OCI-LY7 (cell line): ENCODE measurements at regions not wholly inside any gene's neighbourhood (a gene's known extent, or its start where the extent isn't known, plus 50 kb on each side); places are given as distances from the start of the nearest gene placed in this dataset.

Experiments used
- BruUV-seq: library from RNA; stranded (reverse); fragments of 400-500 nt; replicated peaks from 2 replicates; lab custom pipeline; 2021; lab: Mats Ljungman, UMichigan
- CTCF ChIA-PET: fragments of 300-600 bp; sonication (Branson Sonifier 250); formaldehyde crosslinking; loops from one replicate; lab custom pipeline; 2022; ENCODE audit warnings: antibody characterized with exemption; ENCODE audit not compliant: unreplicated experiment; lab: Charles Lee
- POLR2A ChIA-PET: fragments of 300-600 bp; sonication (Branson Sonifier 250); formaldehyde crosslinking; loops from one replicate; lab custom pipeline; 2022; ENCODE audit warnings: antibody characterized with exemption; lab: Charles Lee
- DNase-seq: peaks from one replicate; pipeline ENCODE4 v3.0.0-alpha.2; 2015; ENCODE audit warnings: low spot score
- H2AFZ ChIP-seq: fragments of 200-600 bp; sonication (generic), shearing (Covaris generic); 2 replicates; pipeline ENCODE4 v1.6.1; 2014; ENCODE audit warnings: mild to moderate bottlenecking, antibody characterized with exemption, low read length, moderate library complexity
- H3K27ac ChIP-seq: fragments of 200-600 bp; sonication (generic); 2 replicates; pipeline ENCODE4 v1.5.1; 2014; ENCODE audit warnings: mixed run types, low read depth, mild to moderate bottlenecking, moderate library complexity, low read length, inconsistent platforms; ENCODE audit not compliant: poor library complexity, severe bottlenecking
- H3K36me3 ChIP-seq: fragments of 200-600 bp; sonication (generic); 2 replicates; pipeline ENCODE4 v1.6.1; 2014; ENCODE audit warnings: mild to moderate bottlenecking, antibody characterized with exemption, low read length, moderate library complexity, mixed read lengths; ENCODE audit not compliant: insufficient read depth
- H3K4me1 ChIP-seq: fragments of 200-600 bp; sonication (generic); 2 replicates; pipeline ENCODE4 v1.5.1; 2014; ENCODE audit warnings: mild to moderate bottlenecking, low read length; ENCODE audit not compliant: insufficient read depth, poor library complexity, severe bottlenecking
- H3K4me2 ChIP-seq: fragments of 200-600 bp; sonication (generic); 2 replicates; pipeline ENCODE4 v1.6.1; 2014; ENCODE audit warnings: mild to moderate bottlenecking, low read length
- H3K4me3 ChIP-seq: fragments of 200-600 bp; sonication (generic); 2 replicates; pipeline ENCODE4 v1.5.1; 2014; ENCODE audit warnings: mild to moderate bottlenecking, low read depth, low read length; ENCODE audit not compliant: poor library complexity, severe bottlenecking
- H3K79me2 ChIP-seq: fragments of 200-600 bp; sonication (generic); 2 replicates; pipeline ENCODE4 v1.6.1; 2016; ENCODE audit warnings: low read depth, mild to moderate bottlenecking, low read length, moderate library complexity, mixed read lengths; ENCODE audit not compliant: insufficient read depth
- H3K9me2 ChIP-seq: fragments of 200-600 bp; sonication (generic); 2 replicates; pipeline ENCODE4 v1.6.1; 2016; ENCODE audit warnings: mild to moderate bottlenecking, low read length, mixed read lengths; ENCODE audit not compliant: insufficient read depth
- H3K9me3 ChIP-seq: fragments of 200-600 bp; sonication (generic); 2 replicates; pipeline ENCODE4 v1.6.1; 2014; ENCODE audit warnings: mild to moderate bottlenecking, mixed run types, low read length, mixed read lengths
- H4K20me1 ChIP-seq: fragments of 200-600 bp; sonication (generic); 2 replicates; pipeline ENCODE4 v1.6.1; 2014; ENCODE audit warnings: mild to moderate bottlenecking, antibody characterized with exemption, low read length, moderate library complexity, mixed read lengths; ENCODE audit not compliant: insufficient read depth
- EZH2phosphoT487 ChIP-seq: fragments of 200-600 bp; sonication (generic); IDR thresholded peaks from 2 replicates; pipeline ENCODE4 v1.6.1; 2018; ENCODE audit warnings: low read depth, borderline replicate concordance, mild to moderate bottlenecking, mixed run types, antibody characterized with exemption, low read length, moderate library complexity, mixed read lengths
- intact Hi-C: fragments of 100-400 bp; cut with micrococcal nuclease; formaldehyde crosslinking; loops from one replicate; pipeline ENCODE4 v1.10.0; 2022; ENCODE audit not compliant: unreplicated experiment
- TF ChIP-seq, protein P1 (sequence below): fragments of 200-600 bp; sonication (generic); conservative IDR thresholded peaks from 2 replicates; pipeline ENCODE4 v1.5.1; 2014; ENCODE audit warnings: mild to moderate bottlenecking, antibody characterized with exemption, low read length, moderate library complexity, mixed read lengths

DNA sequence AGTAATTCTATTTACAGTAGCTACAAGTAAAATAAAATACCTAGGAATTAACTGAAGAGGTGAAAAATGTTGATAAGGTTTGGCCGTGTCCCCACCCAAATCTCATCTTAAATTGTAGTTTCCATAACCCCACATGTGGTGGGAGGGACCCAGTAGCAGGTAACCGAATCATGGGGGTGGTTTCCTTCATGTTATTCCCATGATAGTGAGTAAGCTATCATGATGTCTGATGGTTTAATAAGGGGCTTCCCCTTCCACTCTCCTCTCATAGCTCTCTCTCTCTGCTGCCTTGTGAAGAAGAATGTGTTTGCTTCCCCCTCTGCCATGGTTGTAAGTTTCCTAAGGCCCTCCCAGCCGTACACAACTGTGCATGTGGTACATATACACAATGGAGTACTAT lies 1170.7 kb downstream of the BCL11B start:
- ChIA-PET POLR2A (interaction anchor here (0.7 kb wide), 1 partner anchor 52 kb away, joined by 4 read pairs; no protein-coding TSS in a partner anchor), CTCF (no interaction called here)
- BruUV-seq, result no TSS peak
- no peak overlapping the region for H3K4me3 ChIP-seq
- no peak for DNase-seq
- H3K4me1 ChIP-seq, result no peaks in the 10 kb centered on the region
- intact Hi-C loops, result no loop called here
- no peak overlapping the region for H3K4me2 ChIP-seq
- no peaks in the 10 kb centered on the region for H3K79me2 ChIP-seq
- TF ChIP-seq, protein P1, sequence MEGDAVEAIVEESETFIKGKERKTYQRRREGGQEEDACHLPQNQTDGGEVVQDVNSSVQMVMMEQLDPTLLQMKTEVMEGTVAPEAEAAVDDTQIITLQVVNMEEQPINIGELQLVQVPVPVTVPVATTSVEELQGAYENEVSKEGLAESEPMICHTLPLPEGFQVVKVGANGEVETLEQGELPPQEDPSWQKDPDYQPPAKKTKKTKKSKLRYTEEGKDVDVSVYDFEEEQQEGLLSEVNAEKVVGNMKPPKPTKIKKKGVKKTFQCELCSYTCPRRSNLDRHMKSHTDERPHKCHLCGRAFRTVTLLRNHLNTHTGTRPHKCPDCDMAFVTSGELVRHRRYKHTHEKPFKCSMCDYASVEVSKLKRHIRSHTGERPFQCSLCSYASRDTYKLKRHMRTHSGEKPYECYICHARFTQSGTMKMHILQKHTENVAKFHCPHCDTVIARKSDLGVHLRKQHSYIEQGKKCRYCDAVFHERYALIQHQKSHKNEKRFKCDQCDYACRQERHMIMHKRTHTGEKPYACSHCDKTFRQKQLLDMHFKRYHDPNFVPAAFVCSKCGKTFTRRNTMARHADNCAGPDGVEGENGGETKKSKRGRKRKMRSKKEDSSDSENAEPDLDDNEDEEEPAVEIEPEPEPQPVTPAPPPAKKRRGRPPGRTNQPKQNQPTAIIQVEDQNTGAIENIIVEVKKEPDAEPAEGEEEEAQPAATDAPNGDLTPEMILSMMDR, result no peak
- no peak for TF ChIP-seq EZH2phosphoT487
- no peaks in the 10 kb centered on the region for H3K36me3 ChIP-seq
- no peaks in the 10 kb centered on the region for H3K9me3 ChIP-seq
- no peaks in the 10 kb centered on the region for H4K20me1 ChIP-seq
- H3K9me2 ChIP-seq, result no peaks in the 10 kb centered on the region
- H3K27ac ChIP-seq, result no peak overlapping the region
- H2AFZ ChIP-seq, result no peak overlapping the region

DNA sequence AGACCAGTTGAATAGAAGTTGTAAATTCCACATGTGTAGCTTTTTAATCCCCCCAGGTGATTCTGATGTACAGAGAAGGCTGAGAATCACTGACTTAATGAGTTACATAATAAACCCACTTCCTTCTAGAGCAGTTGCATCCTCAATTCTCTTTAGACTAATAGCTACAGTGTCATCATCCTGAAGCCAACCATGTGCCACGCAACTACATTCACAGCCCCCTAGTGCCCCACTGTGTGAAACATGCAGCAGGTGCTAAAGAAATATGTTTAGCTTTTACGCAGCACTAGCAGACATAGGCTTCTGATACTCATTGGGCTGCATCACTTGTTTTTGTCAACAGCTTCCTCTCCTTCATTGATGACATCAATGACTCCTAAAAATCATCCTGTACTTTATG lies 1168.3 kb downstream of the BCL11B start:
- POLR2A ChIA-PET, result interaction anchor here (0.6 kb wide), 1 partner anchor 222 kb away, joined by 3 read pairs; no protein-coding TSS in a partner anchor
- H3K79me2 ChIP-seq, result no peaks in the 10 kb centered on the region
- intact Hi-C loops, result no loop called here
- no peak overlapping the region for H2AFZ ChIP-seq
- no peaks in the 10 kb centered on the region for H3K9me3 ChIP-seq
- no peak for DNase-seq
- no peak overlapping the region for H3K4me3 ChIP-seq
- no peaks in the 10 kb centered on the region for H3K36me3 ChIP-seq
- TF ChIP-seq, protein P1, result no peak
- no peak for TF ChIP-seq EZH2phosphoT487
- CTCF ChIA-PET, result no interaction called here
- no peaks in the 10 kb centered on the region for H3K4me1 ChIP-seq
- no TSS peak for BruUV-seq
- H3K9me2 ChIP-seq, result no peaks in the 10 kb centered on the region
- no peak overlapping the region for H3K4me2 ChIP-seq
- H4K20me1 ChIP-seq, result no peaks in the 10 kb centered on the region
- H3K27ac ChIP-seq, result no peak overlapping the region

DNA sequence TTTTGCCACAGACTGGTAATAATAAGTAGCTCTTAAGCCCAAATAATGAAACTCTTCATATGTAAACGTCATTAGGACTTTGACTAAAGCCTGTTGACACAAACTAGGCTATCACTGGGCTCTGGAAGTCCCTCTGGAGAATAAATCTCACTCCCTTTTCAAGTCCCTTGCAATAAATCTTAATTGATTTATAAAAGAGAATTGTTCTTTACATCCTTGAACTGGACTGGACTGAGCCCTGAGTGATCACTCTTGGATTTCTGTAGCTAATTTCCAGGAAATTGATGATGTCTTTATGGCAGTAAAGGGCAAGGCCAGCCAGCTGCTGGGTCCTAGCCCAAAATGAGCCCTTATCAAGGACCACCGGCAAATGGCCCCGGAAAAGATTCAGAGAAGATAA lies 1162.7 kb downstream of the BCL11B start:
- no peak overlapping the region for H2AFZ ChIP-seq
- no peak overlapping the region for H3K27ac ChIP-seq
- BruUV-seq, result no TSS peak
- intact Hi-C loops, result no loop called here
- H3K9me2 ChIP-seq, result no peaks in the 10 kb centered on the region
- H3K4me2 ChIP-seq, result no peak overlapping the region
- TF ChIP-seq, protein P1, result no peak
- no peak for TF ChIP-seq EZH2phosphoT487
- H3K9me3 ChIP-seq, result no peaks in the 10 kb centered on the region
- no peaks in the 10 kb centered on the region for H3K79me2 ChIP-seq
- no peaks in the 10 kb centered on the region for H3K4me1 ChIP-seq
- no peaks in the 10 kb centered on the region for H4K20me1 ChIP-seq
- DNase-seq, result no peak
- H3K4me3 ChIP-seq, result no peak overlapping the region
- ChIA-PET POLR2A (interaction anchor here (0.6 to 0.7 kb wide), 3 partner anchors 21 to 1029 kb away, joined by 3 to 4 read pairs (median 4); no protein-coding TSS in a partner anchor), CTCF (no interaction called here)
- no peaks in the 10 kb centered on the region for H3K36me3 ChIP-seq
